Liver (tissue), 7 donors: ENCODE measurements at regions not wholly inside any gene's neighbourhood (a gene's known extent, or its start where the extent isn't known, plus 50 kb on each side); places are given as distances from the start of the nearest gene placed in this dataset.

ENCODE experiments used
- DNase-seq: peaks from one replicate; pipeline ENCODE4 v3.0.0-alpha.2; 2017; ENCODE audit warnings: low spot score
- H3K27ac ChIP-seq, 2 donors: one replicate each; pipeline ENCODE4 v1.7.0; 2013; ENCODE audit warnings: inconsistent platforms in 2 of 2, low read length in 2 of 2, control low read depth in 1 of 2, low read depth in 1 of 2, mild to moderate bottlenecking in 1 of 2
- H3K27me3 ChIP-seq, 4 donors: one replicate each; pipeline versions ENCODE4 v1.6.1 to v1.7.0; 2013; ENCODE audit warnings: low read length in 3 of 4, inconsistent platforms in 1 of 4, mild to moderate bottlenecking in 1 of 4, moderate library complexity in 1 of 4; ENCODE audit not compliant: control insufficient read depth in 4 of 4, insufficient read depth in 4 of 4
- H3K36me3 ChIP-seq, 4 donors: one replicate each; pipeline versions ENCODE4 v1.6.1 to v1.7.0; 2013; ENCODE audit warnings: low read length in 3 of 4, mild to moderate bottlenecking in 3 of 4, low read depth in 1 of 4, moderate library complexity in 1 of 4; ENCODE audit not compliant: control insufficient read depth in 4 of 4, insufficient read depth in 3 of 4
- H3K4me1 ChIP-seq, 4 donors: one replicate each; pipeline versions ENCODE4 v1.6.1 to v1.7.0; 2013; ENCODE audit warnings: low read length in 3 of 4, mild to moderate bottlenecking in 3 of 4, moderate library complexity in 1 of 4; ENCODE audit not compliant: control insufficient read depth in 4 of 4, insufficient read depth in 4 of 4
- H3K4me3 ChIP-seq, 3 donors: one replicate each; pipeline versions ENCODE4 v1.6.1 to v1.7.0; 2013; ENCODE audit warnings: low read length in 3 of 3, control low read depth in 1 of 3, low read depth in 1 of 3, mild to moderate bottlenecking in 1 of 3
- H3K9ac ChIP-seq, 2 donors: one replicate each; pipeline ENCODE4 v1.7.0; 2013; ENCODE audit warnings: low read length in 2 of 2, mild to moderate bottlenecking in 2 of 2, moderate library complexity in 2 of 2, control low read depth in 1 of 2, low read depth in 1 of 2
- H3K9me3 ChIP-seq, 4 donors: one replicate each; pipeline versions ENCODE4 v1.6.1 to v1.7.0; 2013; ENCODE audit warnings: low read length in 3 of 4; ENCODE audit not compliant: control insufficient read depth in 4 of 4
- ATF3 ChIP-seq: IDR thresholded peaks from 2 replicates; pipeline ENCODE4 v1.6.1; 2016; ENCODE audit warnings: antibody characterized with exemption
- EGR1 ChIP-seq, 2 donors: IDR thresholded peaks; 2 replicates each; pipeline ENCODE4 v1.6.1; 2016 to 2018; ENCODE audit warnings: antibody characterized with exemption in 2 of 2, low read depth in 2 of 2
- FOXA2 ChIP-seq: IDR thresholded peaks from 2 replicates; pipeline ENCODE4 v1.6.1; 2016; ENCODE audit warnings: antibody characterized with exemption
- GABPA ChIP-seq, 2 donors: IDR thresholded peaks in 1 of 2; conservative IDR thresholded peaks in 1 of 2; 2 replicates each; pipeline ENCODE4 v1.6.1; 2016; ENCODE audit warnings: antibody characterized with exemption in 2 of 2, mild to moderate bottlenecking in 1 of 2, moderate library complexity in 1 of 2
- JUND ChIP-seq, 2 donors: IDR thresholded peaks; 2 replicates each; pipeline ENCODE4 v1.6.1; 2016; ENCODE audit warnings: antibody characterized with exemption in 2 of 2
- MAX ChIP-seq: IDR thresholded peaks from 2 replicates; pipeline ENCODE4 v1.6.1; 2016; ENCODE audit warnings: antibody characterized with exemption
- NR2F2 ChIP-seq: IDR thresholded peaks from 2 replicates; pipeline ENCODE4 v1.6.1; 2016; ENCODE audit warnings: antibody characterized with exemption
- RAD21 ChIP-seq, 2 donors: IDR thresholded peaks; 2 replicates each; pipeline ENCODE4 v1.6.1; 2016; ENCODE audit warnings: antibody characterized with exemption in 2 of 2, mild to moderate bottlenecking in 2 of 2
- REST ChIP-seq: IDR thresholded peaks from 2 replicates; pipeline ENCODE4 v1.6.1; 2016; ENCODE audit warnings: antibody characterized with exemption, mild to moderate bottlenecking
- TAF1 ChIP-seq: conservative IDR thresholded peaks from 2 replicates; pipeline ENCODE4 v1.6.1; 2016; ENCODE audit warnings: antibody characterized with exemption, mild to moderate bottlenecking
- ZBTB33 ChIP-seq: IDR thresholded peaks from 2 replicates; pipeline ENCODE4 v1.6.1; 2016; ENCODE audit warnings: antibody characterized with exemption
- WGBS: extraction: QIAGEN DNeasy Blood & Tissue Kit; methylation state at CpG from one replicate; pipeline ENCODE4 v1.1.7; 2013; 5-methylcytosine and 5-hydroxymethylcytosine counted together
- donor health status: healthy.
- donor health status: healthy.
- donor health status: healthy.
- donor health status: healthy.

GRCh38 chr2:65881592-65881991 is 449.2 kb upstream of the SPRED2 start:
- no peaks in the 10 kb centered on the region for H3K9me3 ChIP-seq
- H3K4me3 ChIP-seq, result no peak overlapping the region
- H3K9ac ChIP-seq, result no peak overlapping the region
- no peak for DNase-seq
- H3K36me3 ChIP-seq, result no peaks in the 10 kb centered on the region
- TF ChIP-seq GABPA (IDR thresholded peaks at IDR 0.05 in 1 of 2, conservative IDR thresholded peaks at IDR 0.05 in 1 of 2), result no peak
- TF ChIP-seq EGR1 (IDR thresholded peaks at IDR 0.05; ENCODE audit: low read depth in 2 of 2), result no peak
- no peak for TF ChIP-seq TAF1
- no peak for TF ChIP-seq REST
- no peak for TF ChIP-seq NR2F2
- TF ChIP-seq RAD21 (IDR thresholded peaks at IDR 0.05), result no peak
- TF ChIP-seq MAX, result no peak
- no peak for TF ChIP-seq ZBTB33
- no peak overlapping the region for H3K27ac ChIP-seq
- H3K27me3 ChIP-seq, result no peaks in the 10 kb centered on the region
- WGBS, result 74% methylated on average over 1 of the region's 1 CpG
- H3K4me1 ChIP-seq, result no peaks in the 10 kb centered on the region

- H3K9ac ChIP-seq, result no peak overlapping the region
- H3K27me3 ChIP-seq, result no peaks in the 10 kb centered on the region
- H3K4me3 ChIP-seq, result no peak overlapping the region
- H3K9me3 ChIP-seq, result no peaks in the 10 kb centered on the region
- TF ChIP-seq ATF3 (no peak), NR2F2 (no peak), JUND (IDR thresholded peaks at IDR 0.05) (no peak), REST (no peak), FOXA2 (no peak)
- DNase-seq, result no peak
- no peaks in the 10 kb centered on the region for H3K36me3 ChIP-seq
- no peak overlapping the region for H3K27ac ChIP-seq
- 87% methylated on average over 8 of the region's 8 CpGs for WGBS
- H3K4me1 ChIP-seq, result no peaks in the 10 kb centered on the region
These were observed 448.0 kb upstream of the SPRED2 start for GRCh38 chr2:65880436-65880835.
